ENCODE measurements at regions not wholly inside any gene's neighbourhood (a gene's known extent, or its start where the extent isn't known, plus 50 kb on each side); places are given as distances from the start of the nearest gene placed in this dataset.

- DNase-seq (ENCODE audit: low read depth, low spot score) (peak; percentile 35), ATAC-seq (peak; percentile 92)
- H3K4me2 ChIP-seq (ENCODE audit: low read length) = peak overlapping the region; percentile 40
- H3K9me2 ChIP-seq (ENCODE audit: insufficient read depth) = no peaks in the 10 kb centered on the region
- H3K9me3 ChIP-seq (ENCODE audit: control insufficient read depth in 1 of 2, insufficient read depth in 1 of 2, low read depth in 1 of 2, low read length in 2 of 2) = no peaks in the 10 kb centered on the region
- H2AFZ ChIP-seq (ENCODE audit: low read depth, low read length, poor library complexity, severe bottlenecking) = peak overlapping the region; percentile 99
- H3K4me3 ChIP-seq (replicated peaks in 1 of 2; ENCODE audit: low read depth in 1 of 2, low read length in 2 of 2) = no peak overlapping the region
- BruUV-seq (replicated peaks) = no TSS peak
- ChIA-PET POLR2A (no interaction called here), RAD21 (ENCODE audit: low non-redundant PET in 1 of 2, low total read pairs in 2 of 2, uncharacterized antibody in 2 of 2, unreplicated experiment in 2 of 2) (no interaction called here), CTCF (interaction anchor here (0.6 to 3.6 kb wide), 8 partner anchors 8 to 128 kb away, joined by 3 to 26 read pairs (median 4); no protein-coding TSS in a partner anchor)
- no peak overlapping the region for H3K9ac ChIP-seq (ENCODE audit: low read length)
- intact Hi-C loops (cut with micrococcal nuclease) = loop anchor here (10.0 kb wide), 1 partner anchor 55 kb away; no protein-coding TSS in a partner anchor
- H4K20me1 ChIP-seq (ENCODE audit: insufficient read depth) = no peaks in the 10 kb centered on the region
- H3K79me2 ChIP-seq (ENCODE audit: insufficient read depth, low read length) = no peaks in the 10 kb centered on the region
- H3K36me3 ChIP-seq (ENCODE audit: control insufficient read depth in 1 of 2, insufficient read depth in 2 of 2, low read length in 2 of 2) = no peaks in the 10 kb centered on the region
- H3K4me1 ChIP-seq (ENCODE audit: control insufficient read depth in 1 of 2, insufficient read depth in 2 of 2, low read length in 2 of 2) = peaks cover 0 to 9% of the 10 kb centered on the region in 2 experiments; a peak in 2 of 4 replicates
- H3K27ac ChIP-seq (ENCODE audit: low read depth, low read length) = no peak overlapping the region
- TF ChIP-seq RAD21 (IDR thresholded peaks at IDR 0.05; ENCODE audit: low read depth) (peak; percentile 29; the same call in 1 of the 2 replicates), CTCF (IDR thresholded peaks at IDR 0.05 in 2 of 3, conservative IDR thresholded peaks at IDR 0.05 in 1 of 3; ENCODE audit: borderline replicate concordance in 1 of 3, insufficient read depth in 1 of 3, low read depth in 2 of 3, low read length in 2 of 3) (peak; percentile 36 to 70 (median 55); a peak in 5 of 6 replicates), ZBTB33 (IDR thresholded peaks at IDR 0.05; ENCODE audit: extremely low read depth, insufficient replicate concordance, low read length) (no peak)
- no peaks in the 10 kb centered on the region for H3K27me3 ChIP-seq (ENCODE audit: insufficient read depth, low read length)
Observed at GRCh38 chr22:22099833-22100812, 117.5 kb upstream of the TOP3B start.
